ENCODE measurements at regions not wholly inside any gene's neighbourhood (a gene's known extent, or its start where the extent isn't known, plus 50 kb on each side); places are given as distances from the start of the nearest gene placed in this dataset.
"Not testable (repeated sequence)": the region's sequence is repeated elsewhere in the genome, so short reads cannot be mapped to it uniquely, and the experiment has no call there.

DNA sequence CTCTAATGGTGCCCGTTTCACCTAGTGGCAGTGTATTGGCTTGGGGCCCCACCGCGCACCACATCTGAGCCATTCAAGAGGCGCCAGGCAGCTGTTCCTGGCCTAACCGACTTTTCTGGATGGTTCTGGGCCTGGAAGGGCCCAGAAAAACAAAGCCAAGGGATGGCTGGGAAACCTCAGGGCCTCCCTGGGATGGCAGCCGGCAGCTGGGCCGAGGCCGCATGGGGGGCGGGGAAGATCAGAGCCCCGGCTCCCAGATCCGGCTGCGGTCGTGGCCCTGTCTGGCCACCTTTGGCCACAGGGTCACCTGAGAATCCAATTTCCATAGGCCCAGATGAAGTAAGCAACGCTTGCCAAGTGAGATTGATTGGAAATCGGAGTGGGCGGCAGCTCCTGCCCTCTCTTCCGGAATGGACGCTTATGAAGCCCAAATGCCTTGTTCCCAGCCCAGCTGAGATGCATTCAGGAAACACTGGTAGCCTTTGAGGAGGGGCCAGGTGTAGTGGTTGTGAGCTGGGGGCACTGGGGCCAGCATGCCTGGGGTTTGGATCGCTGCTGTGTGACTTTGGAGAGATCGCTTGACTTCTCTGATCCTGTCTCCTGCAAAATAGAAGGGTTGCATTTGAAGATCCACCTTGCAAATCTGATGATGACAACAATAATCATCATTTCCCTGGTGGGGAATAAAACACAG lies 163.8 kb upstream of the GSE1 start:
- DNase-seq: no peak
- WGBS, 2 donors: 84 to 100% methylated on average over 8 to 20 of the region's 20 CpGs
- intact Hi-C loops (cut with DNase I; ENCODE audit: low total_unique reads): no loop called here
- Histone ChIP-seq H3K36me3 (ENCODE audit: low read depth, missing control alignments) (no peaks in the 10 kb centered on the region), H3K27me3 (no peaks in the 10 kb centered on the region), H3K9me3 (no peaks in the 10 kb centered on the region), H3K27ac (no peak overlapping the region), H3K4me3 (no peak overlapping the region), H3K4me1 (peaks cover 30% of the 10 kb centered on the region)
- TF ChIP-seq, protein P1, sequence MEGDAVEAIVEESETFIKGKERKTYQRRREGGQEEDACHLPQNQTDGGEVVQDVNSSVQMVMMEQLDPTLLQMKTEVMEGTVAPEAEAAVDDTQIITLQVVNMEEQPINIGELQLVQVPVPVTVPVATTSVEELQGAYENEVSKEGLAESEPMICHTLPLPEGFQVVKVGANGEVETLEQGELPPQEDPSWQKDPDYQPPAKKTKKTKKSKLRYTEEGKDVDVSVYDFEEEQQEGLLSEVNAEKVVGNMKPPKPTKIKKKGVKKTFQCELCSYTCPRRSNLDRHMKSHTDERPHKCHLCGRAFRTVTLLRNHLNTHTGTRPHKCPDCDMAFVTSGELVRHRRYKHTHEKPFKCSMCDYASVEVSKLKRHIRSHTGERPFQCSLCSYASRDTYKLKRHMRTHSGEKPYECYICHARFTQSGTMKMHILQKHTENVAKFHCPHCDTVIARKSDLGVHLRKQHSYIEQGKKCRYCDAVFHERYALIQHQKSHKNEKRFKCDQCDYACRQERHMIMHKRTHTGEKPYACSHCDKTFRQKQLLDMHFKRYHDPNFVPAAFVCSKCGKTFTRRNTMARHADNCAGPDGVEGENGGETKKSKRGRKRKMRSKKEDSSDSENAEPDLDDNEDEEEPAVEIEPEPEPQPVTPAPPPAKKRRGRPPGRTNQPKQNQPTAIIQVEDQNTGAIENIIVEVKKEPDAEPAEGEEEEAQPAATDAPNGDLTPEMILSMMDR (IDR thresholded peaks at IDR 0.05): no peak
- TF ChIP-seq POLR2A (IDR thresholded peaks at IDR 0.05): no peak

DNA sequence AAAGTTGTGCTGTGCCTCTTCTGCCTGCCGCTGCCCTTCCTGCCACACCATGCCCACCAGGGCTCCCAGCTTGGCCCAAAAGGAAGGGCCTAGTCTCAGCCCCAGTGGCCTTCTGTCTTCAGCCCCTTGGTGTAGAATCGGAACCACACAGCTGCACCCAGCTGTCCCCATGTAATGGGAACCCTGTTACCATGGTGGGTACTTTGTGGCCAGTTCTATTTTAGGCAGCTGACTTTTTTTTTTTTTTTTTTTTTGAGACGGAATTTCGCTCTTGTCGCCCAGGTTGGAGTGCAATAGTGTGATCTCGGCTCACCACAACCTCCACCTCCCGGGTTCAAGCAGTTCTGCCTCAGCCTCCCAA lies 163.3 kb upstream of the GSE1 start:
- no peak overlapping the region for H3K27ac ChIP-seq
- DNase-seq: no peak
- H3K36me3 ChIP-seq (ENCODE audit: low read depth, missing control alignments): no peaks in the 10 kb centered on the region
- 65 to 79% methylated on average over 7 of the region's 7 CpGs for WGBS, 2 donors
- no peaks in the 10 kb centered on the region for H3K27me3 ChIP-seq
- H3K4me1 ChIP-seq: peaks cover 35% of the 10 kb centered on the region
- intact Hi-C loops (cut with DNase I; ENCODE audit: low total_unique reads): no loop called here
- no peaks in the 10 kb centered on the region for H3K9me3 ChIP-seq
- H3K4me3 ChIP-seq: no peak overlapping the region
- no peak for TF ChIP-seq POLR2A (IDR thresholded peaks at IDR 0.05)
- TF ChIP-seq, protein P1 (IDR thresholded peaks at IDR 0.05): no peak

DNA sequence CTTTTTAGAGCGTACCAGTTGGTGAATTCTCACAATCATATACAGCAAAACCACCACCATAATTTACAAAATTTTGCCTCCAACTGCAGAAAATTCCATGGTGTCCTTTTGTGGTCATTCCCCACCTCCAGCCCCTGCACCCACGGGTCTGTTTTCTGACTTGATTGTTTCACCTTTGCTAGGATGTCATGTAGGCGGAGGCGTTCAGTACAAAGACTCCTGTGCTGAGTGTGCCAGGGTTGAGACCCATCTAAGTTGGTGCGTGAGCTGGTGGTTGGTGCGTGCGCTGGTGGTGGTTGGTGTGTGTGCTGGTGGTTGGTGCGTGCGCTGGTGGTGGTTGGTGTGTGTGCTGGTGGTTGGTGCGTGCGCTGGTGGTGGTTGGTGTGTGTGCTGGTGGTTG lies 162.0 kb upstream of the GSE1 start:
- intact Hi-C loops (cut with DNase I; ENCODE audit: low total_unique reads); H3K4me3 ChIP-seq; H3K27me3 ChIP-seq; DNase-seq; H3K9me3 ChIP-seq; H3K27ac ChIP-seq; H3K36me3 ChIP-seq (ENCODE audit: low read depth, missing control alignments): not testable (repeated sequence)
- peaks cover 37% of the 10 kb centered on the region for H3K4me1 ChIP-seq
- WGBS, 2 donors: 84 to 87% methylated on average over 7 to 9 of the region's 11 CpGs

DNA sequence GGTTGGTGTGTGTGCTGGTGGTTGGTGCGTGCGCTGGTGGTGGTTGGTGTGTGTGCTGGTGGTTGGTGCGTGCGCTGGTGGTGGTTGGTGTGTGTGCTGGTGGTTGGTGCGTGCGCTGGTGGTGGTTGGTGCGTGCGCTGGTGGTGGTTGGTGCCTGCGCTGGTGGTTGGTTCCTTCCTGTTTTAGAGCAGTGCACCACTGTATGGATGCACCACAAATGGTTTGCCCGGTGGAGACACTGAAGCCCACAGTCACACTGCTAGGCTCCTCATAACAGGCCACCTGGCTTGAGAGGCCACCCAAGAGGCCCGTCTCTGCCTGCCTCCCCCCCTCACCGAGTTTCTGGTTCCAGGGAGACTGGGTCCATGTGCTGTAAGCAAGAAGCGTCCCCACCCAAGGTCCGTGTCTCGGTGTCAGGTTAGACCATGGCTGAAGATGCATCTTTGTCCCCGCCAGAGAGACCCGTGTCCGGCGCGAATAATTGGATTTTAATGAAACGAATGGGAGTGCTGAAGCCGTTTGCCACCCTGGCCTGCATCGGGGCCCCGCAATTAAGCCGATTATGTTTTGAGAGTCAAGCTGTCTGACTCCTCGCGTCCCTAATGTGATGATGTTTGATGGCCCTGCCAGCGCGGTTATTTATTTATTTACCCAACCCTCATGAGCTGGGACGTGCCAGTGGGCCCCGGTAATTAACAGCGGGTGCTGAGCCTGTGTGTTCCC lies 161.3 kb upstream of the GSE1 start:
- H3K4me1 ChIP-seq: peaks cover 37% of the 10 kb centered on the region
- H3K4me3 ChIP-seq: no peak overlapping the region
- H3K9me3 ChIP-seq: no peaks in the 10 kb centered on the region
- no peak overlapping the region for H3K27ac ChIP-seq
- intact Hi-C loops (cut with DNase I; ENCODE audit: low total_unique reads): no loop called here
- no peak for DNase-seq
- H3K27me3 ChIP-seq: no peaks in the 10 kb centered on the region
- TF ChIP-seq, protein P1 (IDR thresholded peaks at IDR 0.05): no peak
- no peak for TF ChIP-seq POLR2A (IDR thresholded peaks at IDR 0.05)
- WGBS, 2 donors: 82 to 87% methylated on average over 17 to 23 of the region's 32 CpGs
- no peaks in the 10 kb centered on the region for H3K36me3 ChIP-seq (ENCODE audit: low read depth, missing control alignments)

DNA sequence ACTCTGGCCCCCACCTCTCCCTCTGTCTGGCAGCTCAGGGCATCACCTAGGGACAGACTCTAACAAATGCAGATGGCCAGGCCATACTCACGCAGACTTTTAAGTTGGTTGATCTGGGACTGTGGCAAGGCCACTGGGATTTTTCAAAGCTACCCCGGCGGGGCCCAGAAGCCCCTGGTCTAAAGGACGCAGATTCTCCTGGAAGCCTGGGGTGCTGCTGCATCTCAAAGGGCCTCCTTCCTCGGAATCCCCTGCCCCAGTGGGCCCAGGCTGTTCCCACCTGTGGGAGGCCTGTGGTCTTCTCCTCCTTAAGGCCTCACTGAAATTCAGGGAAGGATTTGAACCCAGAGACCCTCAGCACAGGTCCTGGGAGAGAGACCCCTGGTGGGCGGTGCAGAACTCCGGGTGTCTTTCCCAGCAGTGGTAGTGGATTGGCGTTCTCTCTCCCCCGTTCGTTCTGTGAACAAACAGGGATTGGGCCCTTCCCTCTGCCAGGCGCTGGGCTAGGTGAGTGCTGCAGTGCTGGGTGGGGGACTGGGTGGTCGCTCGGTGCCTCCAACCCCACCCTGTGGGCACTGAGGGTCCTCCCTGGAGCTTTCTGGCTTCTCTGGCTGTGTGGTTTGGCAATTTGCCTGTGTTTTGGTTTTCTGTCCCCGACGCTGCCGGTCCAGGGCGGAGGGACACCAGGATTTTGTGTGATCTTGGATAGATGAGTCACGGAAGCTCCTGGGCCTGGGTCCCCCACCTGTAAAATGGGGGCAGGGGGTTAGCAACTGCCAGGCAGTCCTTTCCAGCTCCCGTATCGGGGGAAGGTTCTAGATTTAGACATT lies 160.5 kb upstream of the GSE1 start:
- H3K27me3 ChIP-seq: no peaks in the 10 kb centered on the region
- no peak overlapping the region for H3K4me3 ChIP-seq
- DNase-seq: no peak
- H3K27ac ChIP-seq: no peak overlapping the region
- TF ChIP-seq, protein P1 (IDR thresholded peaks at IDR 0.05): no peak
- TF ChIP-seq POLR2A (IDR thresholded peaks at IDR 0.05): no peak
- no peaks in the 10 kb centered on the region for H3K36me3 ChIP-seq (ENCODE audit: low read depth, missing control alignments)
- H3K9me3 ChIP-seq: no peaks in the 10 kb centered on the region
- WGBS, 2 donors: 87 to 96% methylated on average over 14 to 20 of the region's 20 CpGs
- peaks cover 41% of the 10 kb centered on the region for H3K4me1 ChIP-seq
- intact Hi-C loops (cut with DNase I; ENCODE audit: low total_unique reads): no loop called here
